Osteocyte (in vitro differentiated cells): ENCODE measurements at regions not wholly inside any gene's neighbourhood (a gene's known extent, or its start where the extent isn't known, plus 50 kb on each side); places are given as distances from the start of the nearest gene placed in this dataset.
"Not testable (repeated sequence)": the region's sequence is repeated elsewhere in the genome, so short reads cannot be mapped to it uniquely, and the experiment has no call there.

Experiments
- DNase-seq: peaks from one replicate; pipeline ENCODE4 v3.0.0; 2021; ENCODE audit warnings: mixed read lengths; ENCODE audit not compliant: unreplicated experiment; ENCODE audit errors: extremely low spot score
- H3K27ac Mint-ChIP-seq: one replicate; pipeline ENCODE4 v1.8.0; 2021; ENCODE audit warnings: mild to moderate bottlenecking, mixed read lengths; ENCODE audit not compliant: unreplicated experiment
- H3K27me3 Mint-ChIP-seq: one replicate; pipeline ENCODE4 v1.8.0; 2021; ENCODE audit warnings: mixed read lengths; ENCODE audit not compliant: unreplicated experiment
- H3K36me3 Mint-ChIP-seq: one replicate; pipeline ENCODE4 v1.8.0; 2021; ENCODE audit warnings: mixed read lengths; ENCODE audit not compliant: unreplicated experiment
- H3K4me1 Mint-ChIP-seq: one replicate; pipeline ENCODE4 v1.8.0; 2021; ENCODE audit warnings: mixed read lengths; ENCODE audit not compliant: unreplicated experiment
- H3K4me3 Mint-ChIP-seq: one replicate; pipeline ENCODE4 v1.8.0; 2021; ENCODE audit warnings: mild to moderate bottlenecking, moderate library complexity, mixed read lengths; ENCODE audit not compliant: unreplicated experiment
- H3K9me3 Mint-ChIP-seq: one replicate; pipeline ENCODE4 v1.8.0; 2021; ENCODE audit warnings: mixed read lengths; ENCODE audit not compliant: unreplicated experiment

DNA sequence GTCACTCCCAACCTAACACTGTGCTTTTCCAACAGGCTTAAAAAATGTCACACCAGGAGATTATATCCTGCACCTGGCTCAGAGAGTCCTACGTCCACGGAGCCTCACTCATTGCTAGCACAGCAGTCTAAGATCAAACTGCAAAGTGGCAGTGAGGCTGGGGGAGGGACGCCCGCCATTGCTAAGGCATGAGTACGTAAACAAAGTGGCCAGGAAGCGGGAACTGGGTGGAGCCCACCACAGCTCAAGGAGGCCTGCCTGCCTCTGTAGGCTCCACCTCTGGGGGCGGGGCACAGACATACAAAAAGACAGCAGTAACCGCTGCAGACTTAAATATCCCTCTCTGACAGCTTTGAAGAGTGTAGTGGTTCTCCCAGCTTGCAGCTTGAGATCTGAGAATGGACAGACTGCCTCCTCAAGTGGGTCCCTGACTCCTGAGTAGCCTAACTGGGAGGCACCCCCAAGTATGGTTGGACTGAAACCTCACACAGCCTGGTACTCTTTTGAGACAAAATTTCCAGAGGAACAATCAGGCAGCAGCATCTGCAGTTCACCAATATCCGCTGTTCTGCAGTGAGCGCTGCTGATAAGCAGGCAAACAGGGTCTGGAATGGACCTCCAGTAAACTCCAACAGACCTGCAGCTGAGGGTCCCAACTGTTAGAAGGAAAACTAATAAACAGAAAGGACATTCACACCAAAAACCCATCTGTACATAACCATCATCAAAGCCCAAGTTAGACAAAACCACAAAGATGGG lies 2986.4 kb upstream of the OR11H1 start:
- not testable (repeated sequence) for DNase-seq, H3K4me3 Mint-ChIP-seq, H3K36me3 Mint-ChIP-seq, H3K27ac Mint-ChIP-seq, H3K9me3 Mint-ChIP-seq, H3K27me3 Mint-ChIP-seq, H3K4me1 Mint-ChIP-seq

DNA sequence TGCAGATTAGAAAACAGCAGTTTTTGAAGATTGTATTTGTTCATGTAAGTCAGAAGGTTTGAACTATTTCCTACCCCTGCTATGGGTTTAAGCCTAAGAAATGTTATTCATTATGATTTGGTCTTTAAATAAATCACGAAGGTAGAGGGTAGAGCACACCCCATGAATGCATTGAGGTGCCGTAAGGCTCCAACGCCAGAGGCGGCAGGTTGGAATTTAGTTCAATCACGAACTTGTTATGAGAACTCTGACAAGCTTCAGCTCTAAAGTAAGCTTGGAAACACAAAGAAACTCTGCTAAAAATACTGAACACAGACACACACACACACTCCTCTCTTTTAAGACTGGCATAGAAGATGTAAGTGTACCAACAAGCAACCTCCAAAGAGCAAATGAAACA lies 2974.6 kb upstream of the OR11H1 start:
- not testable (repeated sequence) for H3K36me3 Mint-ChIP-seq, H3K9me3 Mint-ChIP-seq, H3K27me3 Mint-ChIP-seq, H3K4me1 Mint-ChIP-seq, DNase-seq, H3K4me3 Mint-ChIP-seq, H3K27ac Mint-ChIP-seq

GRCh38 chr22:12554648-12555192 lies 2973.3 kb upstream of the OR11H1 start:
- H3K27ac Mint-ChIP-seq, H3K27me3 Mint-ChIP-seq, H3K9me3 Mint-ChIP-seq, DNase-seq, H3K4me1 Mint-ChIP-seq, H3K4me3 Mint-ChIP-seq, H3K36me3 Mint-ChIP-seq: not testable (repeated sequence)

DNA sequence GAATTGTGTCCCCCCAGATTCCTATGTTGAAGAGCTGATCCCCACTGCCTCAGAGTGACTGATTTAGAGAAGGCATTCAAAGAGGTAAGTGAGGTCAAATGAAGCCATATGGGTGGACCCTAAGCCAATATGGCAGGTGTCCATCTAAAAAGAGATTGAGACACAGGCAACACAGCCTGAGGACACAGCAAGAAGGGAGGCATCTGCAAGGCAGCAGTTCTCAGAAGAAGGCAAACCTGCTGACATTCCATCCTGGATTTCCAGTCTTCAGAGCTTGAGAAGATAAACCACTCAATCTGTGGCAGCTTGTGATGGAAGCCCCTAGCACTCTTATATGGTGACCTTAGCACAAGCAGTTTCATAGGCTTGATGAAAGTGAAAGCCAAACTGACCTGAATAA lies 2956.5 kb upstream of the OR11H1 start:
- H3K4me1 Mint-ChIP-seq, H3K27me3 Mint-ChIP-seq, H3K36me3 Mint-ChIP-seq, H3K9me3 Mint-ChIP-seq, H3K27ac Mint-ChIP-seq, DNase-seq, H3K4me3 Mint-ChIP-seq: not testable (repeated sequence)

DNA sequence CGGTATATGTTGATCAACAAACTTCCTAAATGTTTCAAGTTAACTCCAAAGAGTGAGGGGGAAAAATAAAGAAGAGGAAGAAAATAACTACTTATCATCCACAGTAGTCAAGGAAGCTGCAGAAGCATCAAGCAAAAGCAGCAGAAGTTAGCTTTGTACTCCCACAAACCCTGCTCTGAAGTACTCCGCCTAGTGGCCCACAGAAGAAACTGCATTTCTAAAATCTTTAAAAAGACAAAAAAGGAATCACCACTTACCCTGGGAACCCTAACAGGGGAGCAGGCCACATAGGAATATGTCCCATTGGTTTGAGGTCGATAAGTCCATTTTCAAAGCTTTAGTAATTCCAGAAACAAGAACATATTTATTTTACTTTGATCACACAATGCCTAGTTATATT lies 2948.3 kb upstream of the OR11H1 start:
- H3K36me3 Mint-ChIP-seq, H3K4me3 Mint-ChIP-seq, DNase-seq, H3K4me1 Mint-ChIP-seq, H3K27me3 Mint-ChIP-seq, H3K9me3 Mint-ChIP-seq, H3K27ac Mint-ChIP-seq: not testable (repeated sequence)

GRCh38 chr22:12584457-12584856 lies 2943.5 kb upstream of the OR11H1 start:
- H3K4me3 Mint-ChIP-seq, H3K4me1 Mint-ChIP-seq, H3K9me3 Mint-ChIP-seq, H3K27ac Mint-ChIP-seq, H3K36me3 Mint-ChIP-seq, H3K27me3 Mint-ChIP-seq: not testable (repeated sequence)
- DNase-seq: peak; percentile 85

- H3K27me3 Mint-ChIP-seq, H3K27ac Mint-ChIP-seq, H3K36me3 Mint-ChIP-seq, DNase-seq, H3K4me3 Mint-ChIP-seq, H3K4me1 Mint-ChIP-seq: not testable (repeated sequence)
- peaks cover 11% of the 10 kb centered on the region for H3K9me3 Mint-ChIP-seq
Measured at GRCh38 chr22:12584874-12585273, 2943.1 kb upstream of the OR11H1 start.

GRCh38 chr22:12595724-12596123 lies 2932.3 kb upstream of the OR11H1 start:
- H3K27me3 Mint-ChIP-seq, DNase-seq, H3K4me3 Mint-ChIP-seq, H3K27ac Mint-ChIP-seq, H3K4me1 Mint-ChIP-seq, H3K36me3 Mint-ChIP-seq: not testable (repeated sequence)
- H3K9me3 Mint-ChIP-seq: peaks cover 72% of the 10 kb centered on the region

GRCh38 chr22:12597778-12598177 lies 2930.2 kb upstream of the OR11H1 start:
- H3K27ac Mint-ChIP-seq, DNase-seq: not testable (repeated sequence)
- H3K9me3 Mint-ChIP-seq: peaks cover 63% of the 10 kb centered on the region

GRCh38 chr22:12601510-12601869 lies 2926.5 kb upstream of the OR11H1 start:
- H3K9me3 Mint-ChIP-seq: peaks cover 64% of the 10 kb centered on the region
- H3K27me3 Mint-ChIP-seq, H3K4me1 Mint-ChIP-seq, H3K27ac Mint-ChIP-seq, DNase-seq, H3K36me3 Mint-ChIP-seq, H3K4me3 Mint-ChIP-seq: not testable (repeated sequence)

More at GRCh38 chr22:12597778-12598177, 2930.2 kb upstream of the OR11H1 start:
- H3K4me3 Mint-ChIP-seq, H3K27me3 Mint-ChIP-seq, H3K4me1 Mint-ChIP-seq, H3K36me3 Mint-ChIP-seq: not testable (repeated sequence)
